ENCODE measurements at regions not wholly inside any gene's neighbourhood (a gene's known extent, or its start where the extent isn't known, plus 50 kb on each side); places are given as distances from the start of the nearest gene placed in this dataset.
"Not testable (repeated sequence)": the region's sequence is repeated elsewhere in the genome, so short reads cannot be mapped to it uniquely, and the experiment has no call there.

DNA sequence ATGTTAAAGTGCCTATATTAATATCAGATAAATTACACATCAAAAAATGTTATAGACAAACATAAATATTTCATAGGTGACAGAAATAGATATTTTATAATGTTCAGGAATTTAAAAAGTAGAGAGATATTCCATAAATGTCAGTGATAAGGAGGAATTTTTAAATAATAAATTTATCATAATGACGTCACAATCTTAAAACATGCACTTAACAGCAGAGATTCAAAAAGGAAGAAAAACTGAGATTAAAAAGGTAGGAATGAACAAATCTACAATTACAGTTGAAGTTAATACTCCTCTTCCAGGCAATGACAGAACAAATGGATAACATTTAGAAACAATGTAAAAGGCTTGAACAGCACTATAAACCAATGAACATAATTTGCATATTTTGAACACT is 345.4 kb upstream of the NOX3 start:
- no peaks in the 10 kb centered on the region for H3K4me1 ChIP-seq (ENCODE audit: low read length)
- no peak overlapping the region for H3K4me3 ChIP-seq (ENCODE audit: low read length)
- no peaks in the 10 kb centered on the region for H3K9me2 ChIP-seq (replicated peaks; ENCODE audit: insufficient read depth, low read length)
- H3K79me2 ChIP-seq (ENCODE audit: low read length) = no peaks in the 10 kb centered on the region
- H3K9me3 ChIP-seq (replicated peaks; ENCODE audit: insufficient read depth, low read length) = no peaks in the 10 kb centered on the region
- DNase-seq = no peak
- H3K4me2 ChIP-seq (ENCODE audit: low read depth, low read length) = no peak overlapping the region
- H3K36me3 ChIP-seq (replicated peaks; ENCODE audit: insufficient read depth, low read length) = no peaks in the 10 kb centered on the region
- no peaks in the 10 kb centered on the region for H4K20me1 ChIP-seq (ENCODE audit: insufficient read depth, low read length)
- no peak overlapping the region for H3K9ac ChIP-seq (ENCODE audit: low read length)
- no peak overlapping the region for H2AFZ ChIP-seq (ENCODE audit: low read length)
- H3F3A ChIP-seq (ENCODE audit: insufficient read depth, low read length) = no peaks in the 10 kb centered on the region
- H3K27ac ChIP-seq (ENCODE audit: low read length) = no peak overlapping the region
- no peaks in the 10 kb centered on the region for H3K27me3 ChIP-seq (replicated peaks; ENCODE audit: insufficient read depth, low read length)
- TF ChIP-seq EZH2 (optimal IDR thresholded peaks at IDR 0.05; ENCODE audit: low read depth, low read length) = no peak
- TF ChIP-seq, protein P1, sequence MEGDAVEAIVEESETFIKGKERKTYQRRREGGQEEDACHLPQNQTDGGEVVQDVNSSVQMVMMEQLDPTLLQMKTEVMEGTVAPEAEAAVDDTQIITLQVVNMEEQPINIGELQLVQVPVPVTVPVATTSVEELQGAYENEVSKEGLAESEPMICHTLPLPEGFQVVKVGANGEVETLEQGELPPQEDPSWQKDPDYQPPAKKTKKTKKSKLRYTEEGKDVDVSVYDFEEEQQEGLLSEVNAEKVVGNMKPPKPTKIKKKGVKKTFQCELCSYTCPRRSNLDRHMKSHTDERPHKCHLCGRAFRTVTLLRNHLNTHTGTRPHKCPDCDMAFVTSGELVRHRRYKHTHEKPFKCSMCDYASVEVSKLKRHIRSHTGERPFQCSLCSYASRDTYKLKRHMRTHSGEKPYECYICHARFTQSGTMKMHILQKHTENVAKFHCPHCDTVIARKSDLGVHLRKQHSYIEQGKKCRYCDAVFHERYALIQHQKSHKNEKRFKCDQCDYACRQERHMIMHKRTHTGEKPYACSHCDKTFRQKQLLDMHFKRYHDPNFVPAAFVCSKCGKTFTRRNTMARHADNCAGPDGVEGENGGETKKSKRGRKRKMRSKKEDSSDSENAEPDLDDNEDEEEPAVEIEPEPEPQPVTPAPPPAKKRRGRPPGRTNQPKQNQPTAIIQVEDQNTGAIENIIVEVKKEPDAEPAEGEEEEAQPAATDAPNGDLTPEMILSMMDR (IDR thresholded peaks at IDR 0.05; ENCODE audit: low read length) = no peak
- no peak for TF ChIP-seq EZH2phosphoT487 (IDR thresholded peaks at IDR 0.05; ENCODE audit: low read length)

DNA sequence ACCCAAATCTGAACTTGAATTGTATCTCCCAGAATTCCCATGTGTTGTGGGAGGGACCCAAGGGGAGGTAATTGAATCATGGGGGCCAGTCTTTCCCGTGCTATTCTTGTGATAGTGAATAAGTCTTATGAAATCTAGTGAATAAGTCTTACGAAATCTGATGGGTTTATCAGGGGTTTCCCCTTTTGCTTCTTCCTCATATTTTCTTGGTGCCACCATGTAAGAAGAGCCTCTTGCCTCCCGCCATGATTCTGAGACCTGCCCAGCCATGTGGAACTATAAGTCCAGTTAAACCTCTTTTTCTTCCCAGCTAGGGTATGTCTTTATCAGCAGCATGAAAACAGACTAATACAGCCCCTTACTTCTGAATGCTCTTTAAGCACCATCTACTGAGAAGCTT is 343.2 kb upstream of the NOX3 start:
- H3K4me3 ChIP-seq (ENCODE audit: low read length); H3K9me2 ChIP-seq (replicated peaks; ENCODE audit: insufficient read depth, low read length); DNase-seq; H3K4me1 ChIP-seq (ENCODE audit: low read length); H3F3A ChIP-seq (ENCODE audit: insufficient read depth, low read length); H3K36me3 ChIP-seq (replicated peaks; ENCODE audit: insufficient read depth, low read length); H3K79me2 ChIP-seq (ENCODE audit: low read length); H2AFZ ChIP-seq (ENCODE audit: low read length); H3K27ac ChIP-seq (ENCODE audit: low read length); H3K9me3 ChIP-seq (replicated peaks; ENCODE audit: insufficient read depth, low read length); H3K9ac ChIP-seq (ENCODE audit: low read length); H3K4me2 ChIP-seq (ENCODE audit: low read depth, low read length); H3K27me3 ChIP-seq (replicated peaks; ENCODE audit: insufficient read depth, low read length); H4K20me1 ChIP-seq (ENCODE audit: insufficient read depth, low read length): not testable (repeated sequence)

DNA sequence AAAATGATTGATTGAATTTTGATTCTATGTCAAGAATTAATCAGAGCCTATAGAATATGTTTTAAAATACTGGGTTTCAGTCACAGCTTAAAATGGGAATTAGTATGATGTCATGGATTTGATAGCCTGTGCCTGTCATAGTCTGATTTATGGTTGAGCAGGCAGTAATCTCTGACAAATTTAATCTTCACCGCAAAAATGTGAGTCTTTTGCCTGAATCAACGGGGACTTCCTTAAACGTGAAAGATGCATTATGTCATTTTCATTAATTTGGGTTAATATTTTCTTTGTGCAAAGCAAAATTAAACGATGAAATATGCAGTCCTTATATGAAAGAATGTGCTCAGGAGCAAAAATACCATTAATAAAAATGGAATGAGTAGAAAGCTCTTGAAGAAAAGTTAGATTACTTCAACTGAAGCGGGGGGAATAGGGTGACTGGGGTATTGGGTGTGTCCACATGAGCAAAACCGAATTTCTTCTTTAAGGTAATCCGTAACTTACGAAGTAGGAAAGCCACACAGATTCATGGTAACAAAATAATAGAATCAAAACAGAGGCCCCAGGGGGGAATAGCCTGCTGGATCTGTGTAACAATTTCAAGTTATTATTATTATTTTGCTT is 339.6 kb upstream of the NOX3 start:
- H4K20me1 ChIP-seq (ENCODE audit: insufficient read depth, low read length) = no peaks in the 10 kb centered on the region
- H3K36me3 ChIP-seq (replicated peaks; ENCODE audit: insufficient read depth, low read length) = no peaks in the 10 kb centered on the region
- DNase-seq = no peak
- no peak overlapping the region for H3K27ac ChIP-seq (ENCODE audit: low read length)
- H3F3A ChIP-seq (ENCODE audit: insufficient read depth, low read length) = no peaks in the 10 kb centered on the region
- H3K27me3 ChIP-seq (replicated peaks; ENCODE audit: insufficient read depth, low read length) = no peaks in the 10 kb centered on the region
- H2AFZ ChIP-seq (ENCODE audit: low read length) = no peak overlapping the region
- no peaks in the 10 kb centered on the region for H3K79me2 ChIP-seq (ENCODE audit: low read length)
- H3K9ac ChIP-seq (ENCODE audit: low read length) = no peak overlapping the region
- no peak overlapping the region for H3K4me2 ChIP-seq (ENCODE audit: low read depth, low read length)
- no peaks in the 10 kb centered on the region for H3K9me3 ChIP-seq (replicated peaks; ENCODE audit: insufficient read depth, low read length)
- no peak overlapping the region for H3K4me3 ChIP-seq (ENCODE audit: low read length)
- no peaks in the 10 kb centered on the region for H3K9me2 ChIP-seq (replicated peaks; ENCODE audit: insufficient read depth, low read length)
- TF ChIP-seq EZH2 (optimal IDR thresholded peaks at IDR 0.05; ENCODE audit: low read depth, low read length) (no peak), EZH2phosphoT487 (IDR thresholded peaks at IDR 0.05; ENCODE audit: low read length) (no peak)
- TF ChIP-seq, protein P1 (IDR thresholded peaks at IDR 0.05; ENCODE audit: low read length) = no peak
- no peaks in the 10 kb centered on the region for H3K4me1 ChIP-seq (ENCODE audit: low read length)

DNA sequence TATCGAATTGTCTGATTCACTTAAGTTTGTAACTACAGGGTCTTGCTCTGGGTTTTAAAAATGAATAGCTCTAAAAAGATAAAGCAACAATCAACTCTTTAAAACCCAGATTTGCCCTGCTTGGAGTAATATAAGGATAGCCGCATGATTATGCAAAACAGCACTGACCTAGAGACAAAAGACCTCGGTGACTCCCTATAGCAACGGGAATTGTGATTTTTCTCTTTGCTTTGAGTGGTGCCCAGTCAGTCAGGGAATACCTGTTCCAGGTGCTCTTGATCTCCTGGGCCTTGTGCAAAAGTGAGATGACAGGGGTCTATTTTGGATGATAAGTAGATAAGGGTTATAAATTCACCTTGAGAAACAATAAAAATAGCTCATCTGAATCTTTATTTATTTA is 336.3 kb upstream of the NOX3 start:
- DNase-seq = no peak
- no peak for TF ChIP-seq EZH2phosphoT487 (IDR thresholded peaks at IDR 0.05; ENCODE audit: low read length)
- TF ChIP-seq, protein P1 (IDR thresholded peaks at IDR 0.05; ENCODE audit: low read length) = no peak
- no peak for TF ChIP-seq EZH2 (optimal IDR thresholded peaks at IDR 0.05; ENCODE audit: low read depth, low read length)

More for the DNA sequence above, 336.3 kb upstream of the NOX3 start:
- no peaks in the 10 kb centered on the region for H3K36me3 ChIP-seq (replicated peaks; ENCODE audit: insufficient read depth, low read length)
- no peaks in the 10 kb centered on the region for H4K20me1 ChIP-seq (ENCODE audit: insufficient read depth, low read length)
- H3K4me3 ChIP-seq (ENCODE audit: low read length) = no peak overlapping the region
- no peaks in the 10 kb centered on the region for H3K27me3 ChIP-seq (replicated peaks; ENCODE audit: insufficient read depth, low read length)
- no peaks in the 10 kb centered on the region for H3F3A ChIP-seq (ENCODE audit: insufficient read depth, low read length)
- no peaks in the 10 kb centered on the region for H3K79me2 ChIP-seq (ENCODE audit: low read length)
- H3K9me2 ChIP-seq (replicated peaks; ENCODE audit: insufficient read depth, low read length) = no peaks in the 10 kb centered on the region
- H3K27ac ChIP-seq (ENCODE audit: low read length) = no peak overlapping the region
- H3K9ac ChIP-seq (ENCODE audit: low read length) = no peak overlapping the region
- H3K4me2 ChIP-seq (ENCODE audit: low read depth, low read length) = no peak overlapping the region
- H2AFZ ChIP-seq (ENCODE audit: low read length) = no peak overlapping the region
- no peaks in the 10 kb centered on the region for H3K9me3 ChIP-seq (replicated peaks; ENCODE audit: insufficient read depth, low read length)
- H3K4me1 ChIP-seq (ENCODE audit: low read length) = no peaks in the 10 kb centered on the region
